GM19043 (cell line): ENCODE measurements at regions not wholly inside any gene's neighbourhood (a gene's known extent, or its start where the extent isn't known, plus 50 kb on each side); places are given as distances from the start of the nearest gene placed in this dataset.

Experiments used
- ATAC-seq: cut with Tn5 transposase; IDR thresholded peaks from one replicate; pipeline ENCODE4 v1.9.1; 2021; ENCODE audit warnings: low read depth; ENCODE audit not compliant: unreplicated experiment

DNA sequence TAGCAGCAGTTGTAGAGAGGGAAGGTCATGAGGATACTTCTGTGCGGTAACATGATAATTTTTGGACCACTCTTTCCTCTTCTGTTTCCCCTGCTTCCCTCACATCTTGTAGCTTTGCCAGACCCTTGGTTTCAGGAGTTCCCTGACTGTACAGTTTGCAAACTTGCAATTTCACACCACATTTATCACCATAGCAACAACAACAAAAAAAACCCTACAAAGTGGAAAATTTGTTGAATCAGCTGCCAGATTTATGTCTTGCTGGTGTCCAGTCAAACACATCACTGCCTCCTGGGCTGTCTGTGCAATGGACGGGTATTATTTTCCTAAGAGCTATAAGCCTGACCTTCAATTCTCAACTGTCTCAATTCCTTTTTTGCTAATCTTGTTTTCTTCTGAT is 751.6 kb downstream of the TLR4 start:
- ATAC-seq = no peak

DNA sequence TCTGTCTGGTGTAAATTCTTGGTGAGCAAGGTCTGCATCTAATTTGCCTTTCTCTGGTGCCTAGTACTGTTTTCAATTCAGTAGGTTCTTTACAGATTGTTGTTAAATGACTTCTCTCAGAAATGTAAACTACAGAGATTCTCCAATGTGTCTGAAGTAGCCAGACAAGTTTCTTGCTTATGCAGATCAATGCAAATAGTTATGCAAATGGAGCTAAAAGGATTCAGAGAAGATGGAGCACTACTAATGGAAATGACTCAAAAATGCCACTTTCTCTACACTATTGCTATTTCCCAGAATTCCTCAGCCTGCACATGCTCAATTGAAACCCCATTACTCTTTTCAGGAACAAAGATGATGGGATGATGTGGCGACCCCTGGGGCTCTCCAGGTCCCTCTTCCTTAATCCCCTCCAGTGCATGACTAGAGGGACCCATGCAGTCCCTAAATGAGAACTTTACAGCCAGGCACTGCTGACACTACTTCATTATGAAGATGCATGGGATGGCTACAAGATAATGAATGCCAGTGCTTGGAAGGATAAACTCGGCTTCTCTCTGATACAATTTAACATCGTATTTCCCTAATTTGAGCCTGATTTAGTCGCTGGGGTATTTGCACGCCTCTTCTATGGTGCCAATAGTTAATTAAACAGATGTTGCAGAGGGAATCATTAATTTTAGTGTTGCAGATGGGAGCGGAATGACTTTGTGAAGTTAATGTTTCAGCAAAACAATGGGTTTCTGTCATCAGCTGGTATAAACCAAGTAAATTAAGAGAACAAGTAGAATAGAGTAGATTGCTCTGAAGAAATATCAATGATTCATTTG is 753.2 kb downstream of the TLR4 start:
- no peak for ATAC-seq

DNA sequence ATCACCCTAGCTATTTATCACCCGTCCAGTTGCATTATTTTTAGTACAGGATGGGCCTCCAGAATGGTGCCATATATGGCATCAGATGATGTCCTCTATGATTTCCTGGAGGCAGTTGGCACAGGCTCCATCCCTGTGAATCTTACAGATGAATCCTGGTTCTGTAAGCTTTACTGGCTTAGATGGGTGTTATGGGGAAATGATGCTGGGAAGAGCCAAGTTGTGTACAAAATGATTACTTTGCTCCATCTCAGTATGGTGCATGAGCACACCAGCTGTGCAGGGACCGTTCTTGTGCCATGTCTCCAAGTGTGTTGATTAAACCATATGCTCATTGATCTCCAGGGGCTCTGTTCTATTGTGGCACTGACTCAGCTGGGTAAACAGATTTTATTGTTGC is 755.7 kb downstream of the TLR4 start:
- no peak for ATAC-seq

DNA sequence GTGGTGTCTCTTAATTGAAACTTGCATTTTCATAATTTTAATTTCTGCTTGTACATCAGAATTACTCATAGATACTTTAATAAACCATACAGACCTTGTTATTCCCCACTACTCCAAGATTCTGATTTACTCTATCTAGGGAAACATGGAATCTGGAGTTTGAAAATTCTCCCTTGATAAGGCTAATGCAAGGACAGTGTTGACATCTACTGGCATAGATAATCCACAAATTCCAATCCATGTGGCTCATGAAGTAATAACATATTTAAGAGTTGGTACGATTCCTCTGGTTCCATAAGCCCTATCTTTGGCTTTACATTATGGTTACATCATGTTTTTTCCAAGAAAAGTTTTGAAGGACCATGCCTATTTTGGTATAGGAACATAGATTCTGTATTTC is 759.2 kb downstream of the TLR4 start:
- no peak for ATAC-seq

DNA sequence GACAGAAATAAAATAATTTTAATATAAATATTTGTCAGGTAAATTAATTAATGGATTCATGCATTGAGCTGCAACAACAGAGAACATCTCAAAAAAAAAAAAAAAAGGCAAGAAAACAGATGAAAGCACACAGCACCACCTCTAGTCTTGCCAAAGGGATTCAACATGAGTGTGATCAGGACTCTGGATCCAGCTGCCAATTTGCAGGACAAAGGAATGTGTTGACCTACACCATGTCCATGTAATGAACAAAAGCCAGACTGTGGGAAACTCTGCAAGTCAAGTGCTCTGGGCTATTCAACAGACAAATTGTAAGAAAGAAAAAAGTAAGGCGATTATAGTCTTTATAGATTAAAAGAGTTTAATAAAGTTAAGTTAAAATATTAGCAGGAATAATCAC is 769.3 kb downstream of the TLR4 start:
- ATAC-seq = no peak

DNA sequence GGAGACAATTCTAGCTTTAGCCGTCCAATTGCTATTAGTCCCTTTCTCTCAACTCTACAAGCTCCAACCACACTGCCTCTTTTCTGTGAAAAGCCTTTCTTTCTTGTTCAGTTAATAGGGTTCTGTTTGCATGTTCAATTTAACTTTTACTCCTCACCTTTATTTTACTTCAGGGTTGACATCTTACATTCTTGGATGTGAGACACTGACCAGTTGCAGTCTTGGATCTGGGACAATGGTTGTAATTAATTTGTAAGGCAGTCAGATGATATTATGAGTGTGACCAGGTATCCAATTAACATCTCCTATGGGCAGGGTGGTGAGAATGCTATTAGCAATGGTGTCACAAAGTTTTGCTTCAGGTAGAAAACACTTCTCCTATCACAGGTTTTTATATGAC is 774.5 kb downstream of the TLR4 start:
- ATAC-seq = no peak

DNA sequence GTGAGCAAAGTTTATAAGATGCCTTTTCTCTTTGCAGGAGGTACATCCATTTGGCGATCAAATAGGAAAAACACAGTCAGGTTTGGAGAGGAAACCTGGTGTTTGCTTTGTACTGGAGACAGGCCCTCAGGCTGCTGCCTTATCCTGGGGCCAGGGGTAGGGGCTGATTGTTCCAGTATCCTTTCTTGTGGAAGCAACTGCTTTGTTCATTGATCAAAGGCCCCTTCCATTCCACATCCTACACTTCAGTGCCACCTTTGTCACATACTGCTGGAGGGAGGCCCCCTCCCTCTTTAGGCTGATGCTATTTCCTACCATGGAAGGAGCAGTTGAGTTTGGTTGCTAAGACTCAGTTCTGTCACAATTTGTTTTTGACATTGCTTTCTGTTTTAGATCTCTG is 778.1 kb downstream of the TLR4 start:
- no peak for ATAC-seq

DNA sequence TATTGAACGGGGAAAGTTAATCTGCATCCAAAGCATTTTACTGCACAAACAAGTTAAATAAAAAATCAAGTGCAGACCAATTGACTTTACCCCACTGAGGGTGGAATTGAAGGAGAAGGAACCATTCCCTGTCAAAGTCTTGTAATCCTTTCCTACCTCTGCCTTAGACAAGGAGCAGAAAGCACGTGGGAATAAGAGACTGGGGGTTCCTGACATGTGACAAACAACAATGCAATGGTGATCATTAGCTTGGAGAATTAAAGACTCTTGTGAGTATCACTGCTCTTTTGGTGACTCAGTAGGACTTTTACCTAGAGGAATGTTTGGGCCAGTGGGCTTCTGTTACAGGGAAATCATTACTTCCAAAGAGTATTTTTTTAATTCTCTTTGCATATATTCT is 779.5 kb downstream of the TLR4 start:
- no peak for ATAC-seq

DNA sequence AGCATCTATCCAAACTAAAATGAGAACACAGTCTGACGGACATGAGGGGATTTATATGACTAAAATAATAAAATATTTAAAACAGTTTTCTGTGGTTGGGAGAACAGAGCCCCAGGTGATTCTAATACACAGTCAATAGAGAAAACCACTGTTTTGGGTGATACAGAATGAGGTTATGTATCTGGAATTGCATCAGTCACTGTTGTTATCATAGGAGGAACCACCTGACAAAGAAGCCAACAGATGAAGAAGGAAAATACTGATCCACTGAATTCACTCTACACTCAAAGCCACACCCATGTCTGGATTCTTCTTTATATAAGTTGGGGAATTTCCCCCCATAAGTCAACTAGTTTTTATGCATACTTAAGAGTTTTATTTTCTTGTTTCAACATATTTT is 799.0 kb downstream of the TLR4 start:
- no peak for ATAC-seq

DNA sequence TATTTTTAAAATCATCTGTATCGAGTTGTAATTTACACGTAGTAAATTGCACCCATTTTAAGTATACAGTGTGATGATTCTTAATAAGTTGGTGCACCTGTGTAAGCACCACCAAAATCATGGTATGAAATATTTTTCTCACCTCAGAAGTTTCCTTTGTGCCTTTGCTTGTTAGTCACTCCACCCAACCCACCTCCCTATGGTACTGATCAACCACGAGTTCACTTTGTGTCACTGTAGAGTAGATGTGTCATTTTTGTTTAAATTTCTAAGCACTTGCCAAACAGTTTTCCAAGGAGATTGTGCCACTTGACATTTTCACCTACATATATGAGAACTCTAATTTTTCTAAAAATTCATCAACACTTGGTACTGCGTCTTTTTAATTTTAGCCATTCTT is 806.5 kb downstream of the TLR4 start:
- ATAC-seq = no peak

DNA sequence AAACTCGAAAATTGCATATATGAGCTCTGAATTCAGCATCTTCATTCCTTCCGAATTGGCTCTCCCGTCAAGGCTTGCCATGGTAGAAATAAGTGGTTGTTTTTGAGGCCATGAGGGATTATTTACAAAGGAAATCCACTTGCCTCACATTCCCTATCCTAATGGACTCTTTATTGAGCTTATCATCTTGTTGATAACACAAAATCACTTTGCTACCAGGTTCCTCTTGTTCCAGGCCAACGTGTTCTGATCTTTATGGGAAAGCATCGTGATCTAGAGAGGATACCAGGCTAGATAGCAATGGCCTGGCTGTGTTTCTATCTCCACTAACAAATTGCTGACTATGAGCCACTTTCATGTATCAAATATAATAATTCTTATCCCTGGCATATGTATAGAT is 811.7 kb downstream of the TLR4 start:
- no peak for ATAC-seq

DNA sequence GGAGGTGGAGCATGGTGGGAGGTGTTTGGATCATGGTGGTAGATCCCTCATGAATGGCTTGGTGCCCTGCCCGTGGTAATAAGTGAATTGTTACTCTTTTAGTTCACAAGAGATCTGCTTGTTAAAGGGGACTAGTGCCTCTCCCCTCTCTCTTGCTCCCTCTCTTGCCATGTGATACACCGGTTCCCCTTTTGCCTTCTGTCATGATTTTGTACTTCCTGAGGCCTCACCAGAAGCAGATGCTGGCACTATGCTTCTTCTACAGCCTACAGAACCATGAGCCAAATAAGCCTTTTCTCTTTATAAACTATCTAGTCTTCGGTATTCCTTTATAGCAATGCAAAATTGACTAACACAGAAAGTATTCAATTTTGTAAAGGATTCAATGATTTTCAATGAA is 817.1 kb downstream of the TLR4 start:
- ATAC-seq = no peak

DNA sequence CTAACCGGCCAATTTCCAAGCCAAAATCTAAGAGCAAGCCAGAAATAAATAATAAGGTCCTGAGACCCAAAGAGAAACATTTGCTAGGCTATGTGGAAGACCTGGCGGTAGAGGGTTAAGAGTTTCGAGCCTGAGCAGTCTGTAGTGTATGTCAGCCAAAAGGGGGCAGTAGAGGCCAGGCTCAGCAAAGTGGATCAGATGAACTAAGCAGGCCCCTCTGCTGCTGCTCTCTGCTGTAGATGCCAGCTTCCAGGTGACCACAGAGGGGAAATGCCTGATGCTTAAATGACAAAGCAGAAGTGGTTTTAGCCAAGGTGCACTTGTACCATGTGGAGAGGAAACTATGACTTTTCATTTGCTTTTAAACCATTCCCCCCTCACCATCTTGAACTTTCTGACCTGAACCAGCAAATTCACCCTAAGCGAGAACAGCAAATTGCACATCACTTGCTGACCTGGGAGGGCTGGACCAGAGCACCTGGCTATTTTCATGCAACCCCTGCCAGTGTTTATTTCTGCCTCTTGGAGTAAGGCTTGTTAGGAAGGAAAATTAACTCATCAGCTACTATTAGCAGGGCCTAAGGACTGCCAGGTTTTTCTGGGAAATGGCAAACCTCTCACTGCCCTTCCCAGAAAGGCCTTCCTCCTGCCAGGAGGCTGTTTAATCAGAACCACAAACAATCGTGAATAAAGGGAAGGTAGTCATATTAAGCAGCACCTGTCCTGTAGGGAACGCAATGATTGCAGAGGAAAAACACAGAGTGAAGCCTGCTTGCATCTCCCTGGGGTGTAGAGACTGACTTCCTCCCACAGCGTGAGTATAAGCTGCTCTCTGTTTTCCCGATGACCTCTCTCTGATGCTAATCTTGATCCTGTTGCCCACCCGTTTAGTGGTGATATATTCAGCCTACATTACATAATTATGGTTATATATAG is 818.2 kb downstream of the TLR4 start:
- ATAC-seq = peak; percentile 91

DNA sequence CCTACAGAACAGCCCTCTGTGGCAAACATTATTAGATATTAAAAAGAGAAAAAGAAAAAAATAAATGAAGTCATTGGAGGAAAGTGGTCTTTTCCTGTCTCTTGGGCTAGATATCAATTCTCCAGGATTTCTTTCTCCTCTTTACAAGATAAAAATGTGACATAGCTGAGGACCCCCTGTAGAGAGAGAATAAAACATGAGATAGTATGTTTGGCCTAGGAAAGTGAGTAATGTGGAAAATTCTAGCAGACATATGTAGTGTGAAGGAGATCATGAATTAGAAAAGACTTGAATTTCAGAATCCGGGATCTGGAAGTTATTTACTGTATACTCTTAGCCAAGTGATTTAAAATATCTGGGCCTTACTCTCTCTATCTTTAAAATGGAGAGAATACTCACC is 823.1 kb downstream of the TLR4 start:
- no peak for ATAC-seq

DNA sequence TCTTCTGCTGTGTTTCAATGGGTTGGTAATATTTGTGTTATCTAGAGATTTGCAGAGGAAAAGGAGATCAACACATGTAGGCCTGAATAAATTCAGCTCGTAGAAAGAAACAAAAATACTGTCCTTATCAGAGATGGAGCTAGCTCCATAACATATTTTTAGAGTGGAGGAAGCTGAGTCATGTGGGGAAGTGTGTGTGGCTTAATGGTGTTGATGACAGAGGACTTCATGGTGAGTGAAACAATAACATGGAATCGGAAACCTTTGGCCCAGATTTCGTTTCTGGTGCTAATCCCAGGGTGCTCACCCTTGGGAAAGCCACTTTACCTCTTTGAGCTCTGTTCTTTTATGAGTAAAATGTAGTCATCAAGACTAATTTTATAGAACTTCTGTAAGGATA is 825.0 kb downstream of the TLR4 start:
- ATAC-seq = peak; percentile 42

DNA sequence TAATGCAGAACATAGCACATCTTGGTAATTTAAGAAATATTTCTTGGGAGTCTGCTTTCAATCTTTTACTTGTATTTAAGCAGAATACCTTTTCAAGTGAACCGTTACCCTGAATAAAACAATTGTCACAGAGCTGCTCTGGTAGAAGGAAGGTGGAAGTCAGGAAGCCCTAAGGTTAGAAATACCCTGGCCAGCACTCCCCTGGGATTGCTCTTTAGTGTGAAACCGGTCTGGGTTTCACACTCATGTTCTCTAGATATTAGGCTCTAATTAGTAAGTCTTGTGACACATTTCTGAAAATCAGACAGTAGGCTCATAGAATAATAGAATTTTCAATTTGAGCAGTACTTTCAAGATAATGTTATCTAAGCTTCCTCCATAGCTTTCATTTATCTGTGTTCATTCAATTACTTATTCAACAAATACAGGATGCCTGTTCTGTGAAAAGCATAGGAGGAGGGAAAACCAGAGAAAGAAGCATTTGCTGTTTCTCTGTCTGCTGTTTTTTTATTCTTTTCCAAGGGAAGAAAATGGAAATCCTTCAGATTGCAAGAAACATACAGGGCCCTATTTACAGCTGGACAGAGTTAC is 825.5 kb downstream of the TLR4 start:
- peak; percentile 90 for ATAC-seq

DNA sequence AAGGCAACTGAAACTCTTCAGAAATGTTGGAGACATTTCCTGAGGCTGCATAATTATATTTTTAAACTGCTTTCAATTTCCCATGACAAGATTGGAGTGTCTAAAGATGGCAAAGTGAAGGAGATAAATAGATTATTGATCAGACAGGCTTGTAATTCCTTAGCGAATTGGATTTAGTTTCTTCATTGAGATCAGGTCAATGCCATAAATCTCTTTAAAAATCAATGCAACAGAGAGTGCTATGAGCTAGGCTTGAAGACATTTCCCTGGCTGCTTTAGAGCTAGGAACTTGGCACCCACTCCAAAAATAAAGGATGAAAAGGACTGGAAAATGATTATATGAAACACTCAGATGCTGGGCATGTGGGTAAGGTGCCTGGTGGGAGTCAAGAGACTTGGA is 828.4 kb downstream of the TLR4 start:
- ATAC-seq = no peak

DNA sequence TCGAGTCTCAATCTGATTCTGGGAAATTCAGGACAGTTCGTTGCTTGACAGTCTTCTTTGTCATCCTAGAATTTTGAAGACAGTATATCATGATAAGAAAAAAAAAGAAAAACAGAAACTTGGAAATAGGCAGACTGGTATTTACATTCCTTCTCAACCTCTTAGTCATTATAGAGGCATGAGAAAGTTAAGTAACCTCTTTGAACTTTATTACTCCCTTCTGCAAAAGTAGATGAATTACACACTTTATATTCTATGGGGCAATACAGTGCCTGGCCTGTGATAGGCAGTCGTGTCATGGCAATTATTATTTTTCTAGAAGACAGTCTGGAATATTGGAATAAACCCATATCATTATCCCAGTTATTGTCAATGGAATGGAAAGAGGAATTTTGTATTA is 828.9 kb downstream of the TLR4 start:
- ATAC-seq = no peak

DNA sequence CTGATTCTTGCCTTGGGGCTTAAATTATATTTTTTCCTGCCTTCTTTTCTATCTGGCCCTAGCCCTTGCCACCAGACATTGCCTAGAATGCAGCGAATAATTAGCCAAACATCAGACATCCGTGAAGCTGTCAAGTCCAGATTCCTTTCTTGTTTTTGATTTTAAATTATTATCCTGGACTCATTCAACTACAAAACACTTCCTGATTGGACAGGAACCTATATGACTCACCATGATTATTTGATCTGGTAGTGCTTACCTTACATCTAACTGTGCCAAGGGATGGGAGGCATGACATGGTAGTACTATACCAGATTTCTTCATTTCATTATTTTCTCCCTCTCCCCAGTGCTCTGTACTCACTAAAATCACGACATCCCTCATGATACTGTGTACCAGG is 829.6 kb downstream of the TLR4 start:
- no peak for ATAC-seq

DNA sequence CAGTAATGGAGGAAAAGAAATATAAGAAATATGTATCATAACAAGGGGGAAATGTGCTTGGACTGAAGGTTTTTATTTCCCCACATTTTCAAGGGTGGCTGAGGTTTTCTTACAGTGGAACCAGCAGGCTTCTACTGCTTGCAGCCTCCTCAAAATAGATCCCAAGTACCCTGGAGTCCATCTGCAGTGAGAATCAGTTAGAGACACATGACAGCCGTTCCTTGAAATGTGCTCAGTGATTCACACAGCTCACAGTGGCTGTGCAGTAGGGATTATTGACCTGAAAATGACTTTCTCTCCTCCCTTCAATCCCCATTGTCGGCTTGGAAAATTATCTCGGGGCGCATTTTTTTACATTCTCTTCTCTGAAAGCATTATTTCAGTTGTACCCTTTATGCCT is 832.0 kb downstream of the TLR4 start:
- ATAC-seq = no peak

DNA sequence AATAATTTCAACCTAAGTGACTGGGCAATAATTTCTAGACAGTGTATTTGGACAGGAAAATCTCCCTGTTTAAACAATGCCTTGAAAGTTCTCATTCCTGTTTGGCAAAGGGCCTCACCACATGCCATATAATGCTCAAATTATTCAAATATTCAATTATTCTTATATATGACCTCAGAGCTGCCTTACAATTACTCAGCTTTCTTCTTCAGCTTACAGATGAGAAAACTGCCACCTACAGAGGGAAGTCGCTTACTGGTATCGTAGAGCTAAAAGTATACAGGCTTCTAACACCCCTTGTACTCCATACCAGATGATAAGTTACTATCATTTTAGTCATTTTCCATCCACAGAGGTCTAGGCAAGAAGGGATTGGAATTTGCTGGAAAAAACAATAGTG is 830.3 kb downstream of the BRINP1 start:
- ATAC-seq = no peak
